ENCODE measurements at regions not wholly inside any gene's neighbourhood (a gene's known extent, or its start where the extent isn't known, plus 50 kb on each side); places are given as distances from the start of the nearest gene placed in this dataset.

GRCh38 chr2:238724728-238725127 lies 123.2 kb upstream of the TWIST2 start:
- DNase-seq = no peak
- Histone ChIP-seq H3K27me3 (peaks cover 0 to under 1% of the 10 kb centered on the region in 2 donors), H3K4me3 (no peak overlapping the region), H3K36me3 (no peaks in the 10 kb centered on the region), H3K9me3 (no peaks in the 10 kb centered on the region), H3K27ac (no peak overlapping the region), H3K4me1 (peaks cover 0 to 36% (median 23%) of the 10 kb centered on the region in 4 donors)
- TF ChIP-seq CTCF (IDR thresholded peaks at IDR 0.05) = no peak
- intact Hi-C loops (cut with DNase I; ENCODE audit: low total_unique reads) = no loop called here

GRCh38 chr2:238725298-238725697 lies 122.6 kb upstream of the TWIST2 start:
- no peak overlapping the region for H3K4me3 ChIP-seq
- no peak overlapping the region for H3K27ac ChIP-seq
- H3K27me3 ChIP-seq = no peaks in the 10 kb centered on the region
- peaks cover 0 to 41% (median 25%) of the 10 kb centered on the region in 4 donors for H3K4me1 ChIP-seq
- no peak for TF ChIP-seq CTCF (IDR thresholded peaks at IDR 0.05)
- no peaks in the 10 kb centered on the region for H3K9me3 ChIP-seq
- no peak for DNase-seq
- no peaks in the 10 kb centered on the region for H3K36me3 ChIP-seq
- intact Hi-C loops (cut with DNase I; ENCODE audit: low total_unique reads) = no loop called here

- TF ChIP-seq CTCF (IDR thresholded peaks at IDR 0.05) = no peak
- Histone ChIP-seq H3K4me1 (peaks cover 0 to 42% (median 25%) of the 10 kb centered on the region in 4 donors), H3K36me3 (no peaks in the 10 kb centered on the region), H3K27me3 (no peaks in the 10 kb centered on the region), H3K27ac (peak overlapping the region; percentile 75 to 79), H3K9me3 (no peaks in the 10 kb centered on the region), H3K4me3 (no peak overlapping the region)
- intact Hi-C loops (cut with DNase I; ENCODE audit: low total_unique reads) = no loop called here
- DNase-seq = no peak
Observed at GRCh38 chr2:238726670-238727584, 121.0 kb upstream of the TWIST2 start.

- H3K27me3 ChIP-seq = no peaks in the 10 kb centered on the region
- TF ChIP-seq CTCF (IDR thresholded peaks at IDR 0.05) = no peak
- no peaks in the 10 kb centered on the region for H3K9me3 ChIP-seq
- H3K36me3 ChIP-seq = no peaks in the 10 kb centered on the region
- intact Hi-C loops (cut with DNase I; ENCODE audit: low total_unique reads) = no loop called here
- peak overlapping the region; percentile 75 to 79 for H3K27ac ChIP-seq
- H3K4me1 ChIP-seq = peaks cover 0 to 42% (median 25%) of the 10 kb centered on the region in 4 donors
- DNase-seq = peak; percentile 77 to 85
- H3K4me3 ChIP-seq = no peak overlapping the region
Observed at GRCh38 chr2:238727585-238728329, 120.1 kb upstream of the TWIST2 start.

GRCh38 chr2:238728330-238729260 lies 119.3 kb upstream of the TWIST2 start:
- Histone ChIP-seq H3K36me3 (no peaks in the 10 kb centered on the region), H3K27ac (peak overlapping the region; percentile 75 to 79), H3K4me1 (peaks cover 0 to 42% (median 25%) of the 10 kb centered on the region in 4 donors), H3K27me3 (no peaks in the 10 kb centered on the region), H3K9me3 (no peaks in the 10 kb centered on the region), H3K4me3 (no peak overlapping the region)
- peak in 1 of 2 donors; percentile 79 for DNase-seq
- TF ChIP-seq CTCF (IDR thresholded peaks at IDR 0.05) = no peak
- intact Hi-C loops (cut with DNase I; ENCODE audit: low total_unique reads) = no loop called here
